ENCODE measurements at regions not wholly inside any gene's neighbourhood (a gene's known extent, or its start where the extent isn't known, plus 50 kb on each side); places are given as distances from the start of the nearest gene placed in this dataset.

DNA sequence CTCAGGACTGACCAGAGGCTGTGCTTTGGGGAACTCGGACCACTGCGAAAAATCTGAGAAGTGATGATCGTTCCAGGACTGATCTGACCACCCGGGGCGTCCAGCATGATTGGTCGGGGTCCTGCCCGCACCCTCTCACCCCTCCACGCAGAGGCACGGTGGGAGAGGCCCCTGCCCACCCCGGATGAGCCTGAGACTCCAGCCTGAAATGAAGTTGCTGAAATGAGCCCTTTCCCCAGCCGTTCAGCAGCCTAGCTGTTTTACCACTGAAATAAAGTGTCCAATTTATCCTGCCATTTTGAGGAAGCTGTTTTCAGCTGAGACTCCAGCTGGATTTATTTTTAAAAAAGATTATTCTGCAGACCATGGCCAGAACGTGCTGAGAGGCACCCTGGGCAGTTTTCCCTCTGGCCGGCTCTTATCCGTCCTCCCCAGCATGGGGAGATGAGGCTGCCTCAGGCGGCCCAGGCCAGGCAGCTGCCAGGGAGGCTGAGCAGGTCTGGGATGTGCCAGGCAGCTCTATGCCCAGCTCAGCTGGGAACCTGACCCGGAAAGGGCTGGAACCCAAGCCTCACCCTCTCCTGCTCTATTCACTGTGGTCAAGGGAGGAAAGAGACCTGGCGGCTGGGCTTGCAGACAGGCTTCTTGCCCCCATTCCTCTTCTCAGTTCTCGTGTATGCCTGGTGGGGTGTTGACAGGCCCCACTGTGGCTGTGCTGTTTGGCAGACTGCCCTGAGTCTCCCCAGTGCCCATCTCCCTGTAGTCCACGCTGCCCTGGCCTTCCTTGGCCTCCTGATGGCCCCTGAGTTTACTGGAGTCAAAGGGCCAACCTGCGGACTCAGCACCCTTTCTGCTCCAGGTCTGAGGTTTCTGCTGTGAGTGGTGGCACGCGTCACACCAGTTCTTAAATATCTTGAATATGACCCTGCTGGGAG lies 161.0 kb upstream of the B3GAT1 start:
- Histone ChIP-seq H3K36me3 (ENCODE audit: control insufficient read depth in 2 of 2, insufficient read depth in 1 of 2, low read length in 2 of 2) (no peaks in the 10 kb centered on the region), H3K27ac (ENCODE audit: extremely low read depth, low read depth, low read length) (no peak overlapping the region), H3K4me1 (ENCODE audit: control insufficient read depth, insufficient read depth, low read length) (no peaks in the 10 kb centered on the region), H3K4me3 (ENCODE audit: low read depth, low read length) (no peak overlapping the region), H3K9me3 (ENCODE audit: control insufficient read depth, insufficient read depth, low read depth, low read length) (no peaks in the 10 kb centered on the region)
- ChIA-PET POLR2A (no interaction called here), CTCF (interaction anchor here (1.0 kb wide), 1 partner anchor 19 kb away, joined by 3 read pairs; no protein-coding TSS in a partner anchor)
- no peak for TF ChIP-seq SETDB1 (IDR thresholded peaks at IDR 0.05; ENCODE audit: insufficient read length, low read length)
- no peak for TF ChIP-seq ZNF239 (tag by site-specific recombination; IDR thresholded peaks at IDR 0.05)
- 0 out of 2 replicates have a peak, but pooled peaks have one; percentile 15 for TF ChIP-seq ZIC2 (tag by site-specific recombination; IDR thresholded peaks at IDR 0.05)
- TF ChIP-seq ZNF664 (tag by site-specific recombination; IDR thresholded peaks at IDR 0.05), result no peak
- no peak for TF ChIP-seq HOXA7 (CRISPR knock-in tag; IDR thresholded peaks at IDR 0.05; ENCODE audit: borderline replicate concordance)

DNA sequence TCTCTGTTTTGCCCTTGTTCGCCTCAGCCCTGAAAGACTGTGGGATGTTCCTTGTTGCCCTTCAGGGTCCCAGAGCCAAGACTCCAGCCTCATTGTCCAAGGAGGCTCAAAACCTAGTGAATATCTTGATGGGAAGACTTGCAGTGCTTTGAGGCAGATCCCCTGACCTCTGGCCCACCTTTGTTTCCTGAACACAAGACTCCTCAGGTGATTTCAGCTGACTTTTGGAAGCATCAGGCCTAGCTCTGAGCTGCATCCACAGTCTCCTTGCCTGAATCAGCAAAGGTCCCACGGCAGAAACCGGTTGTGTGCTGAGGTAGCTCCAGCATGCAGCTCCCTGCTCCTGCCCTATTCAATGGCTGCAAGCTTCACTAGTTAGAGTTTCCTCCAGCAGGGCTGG lies 159.3 kb upstream of the B3GAT1 start:
- no peak overlapping the region for H3K27ac ChIP-seq (ENCODE audit: extremely low read depth, low read depth, low read length)
- no peaks in the 10 kb centered on the region for H3K36me3 ChIP-seq (ENCODE audit: control insufficient read depth in 2 of 2, insufficient read depth in 1 of 2, low read length in 2 of 2)
- no peaks in the 10 kb centered on the region for H3K9me3 ChIP-seq (ENCODE audit: control insufficient read depth, insufficient read depth, low read depth, low read length)
- no peaks in the 10 kb centered on the region for H3K4me1 ChIP-seq (ENCODE audit: control insufficient read depth, insufficient read depth, low read length)
- CTCF ChIA-PET, result interaction anchor here (0.6 kb wide), 1 partner anchor 1560 kb away, joined by 3 read pairs; no protein-coding TSS in a partner anchor
- no peak overlapping the region for H3K4me3 ChIP-seq (ENCODE audit: low read depth, low read length)
- POLR2A ChIA-PET, result no interaction called here
- TF ChIP-seq ZNF2 (tag by site-specific recombination; IDR thresholded peaks at IDR 0.05), result no peak
- no peak for TF ChIP-seq ZNF624 (tag by site-specific recombination; IDR thresholded peaks at IDR 0.05)
- TF ChIP-seq ZNF514 (tag by site-specific recombination; IDR thresholded peaks at IDR 0.05), result no peak
- TF ChIP-seq ZNF10 (tag by site-specific recombination; IDR thresholded peaks at IDR 0.05), result no peak
- TF ChIP-seq ZNF302 (tag by site-specific recombination; IDR thresholded peaks at IDR 0.05; ENCODE audit: low read depth), result no peak
- no peak for TF ChIP-seq ZNF223 (tag by site-specific recombination; IDR thresholded peaks at IDR 0.05)
- no peak for TF ChIP-seq GLIS1 (tag by site-specific recombination; IDR thresholded peaks at IDR 0.05)

DNA sequence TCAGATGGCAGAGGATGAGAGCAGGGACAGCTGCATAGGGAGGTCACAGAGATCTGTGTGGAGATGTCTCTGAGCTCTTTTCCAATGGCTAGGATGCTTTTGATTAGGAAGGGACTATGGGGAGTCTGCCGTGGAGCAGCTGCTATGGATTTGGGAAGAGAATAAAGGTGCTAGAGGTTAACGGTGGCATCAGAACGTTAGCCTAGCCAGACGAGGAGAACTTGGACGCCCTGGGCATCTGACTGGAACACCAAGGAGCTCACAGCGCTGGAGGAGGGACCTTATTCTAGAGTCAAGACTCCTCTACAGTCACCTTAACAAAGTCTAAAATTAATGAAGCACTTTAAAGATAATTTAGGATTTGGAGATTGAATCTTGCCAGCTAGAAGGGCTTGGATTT lies 157.2 kb upstream of the B3GAT1 start:
- Histone ChIP-seq H3K4me3 (ENCODE audit: low read depth, low read length) (no peak overlapping the region), H3K27ac (ENCODE audit: extremely low read depth, low read depth, low read length) (no peak overlapping the region), H3K9me3 (ENCODE audit: control insufficient read depth, insufficient read depth, low read depth, low read length) (no peaks in the 10 kb centered on the region), H3K4me1 (ENCODE audit: control insufficient read depth, insufficient read depth, low read length) (no peaks in the 10 kb centered on the region), H3K36me3 (ENCODE audit: control insufficient read depth in 2 of 2, insufficient read depth in 1 of 2, low read length in 2 of 2) (no peaks in the 10 kb centered on the region)
- CTCF ChIA-PET, result interaction anchor here (1.7 kb wide), 1 partner anchor 10 kb away, joined by 4 read pairs; no protein-coding TSS in a partner anchor
- POLR2A ChIA-PET, result no interaction called here
- no peak for TF ChIP-seq ZNF654 (tag by site-specific recombination; IDR thresholded peaks at IDR 0.05; ENCODE audit: low read depth)
- TF ChIP-seq, protein P1, sequence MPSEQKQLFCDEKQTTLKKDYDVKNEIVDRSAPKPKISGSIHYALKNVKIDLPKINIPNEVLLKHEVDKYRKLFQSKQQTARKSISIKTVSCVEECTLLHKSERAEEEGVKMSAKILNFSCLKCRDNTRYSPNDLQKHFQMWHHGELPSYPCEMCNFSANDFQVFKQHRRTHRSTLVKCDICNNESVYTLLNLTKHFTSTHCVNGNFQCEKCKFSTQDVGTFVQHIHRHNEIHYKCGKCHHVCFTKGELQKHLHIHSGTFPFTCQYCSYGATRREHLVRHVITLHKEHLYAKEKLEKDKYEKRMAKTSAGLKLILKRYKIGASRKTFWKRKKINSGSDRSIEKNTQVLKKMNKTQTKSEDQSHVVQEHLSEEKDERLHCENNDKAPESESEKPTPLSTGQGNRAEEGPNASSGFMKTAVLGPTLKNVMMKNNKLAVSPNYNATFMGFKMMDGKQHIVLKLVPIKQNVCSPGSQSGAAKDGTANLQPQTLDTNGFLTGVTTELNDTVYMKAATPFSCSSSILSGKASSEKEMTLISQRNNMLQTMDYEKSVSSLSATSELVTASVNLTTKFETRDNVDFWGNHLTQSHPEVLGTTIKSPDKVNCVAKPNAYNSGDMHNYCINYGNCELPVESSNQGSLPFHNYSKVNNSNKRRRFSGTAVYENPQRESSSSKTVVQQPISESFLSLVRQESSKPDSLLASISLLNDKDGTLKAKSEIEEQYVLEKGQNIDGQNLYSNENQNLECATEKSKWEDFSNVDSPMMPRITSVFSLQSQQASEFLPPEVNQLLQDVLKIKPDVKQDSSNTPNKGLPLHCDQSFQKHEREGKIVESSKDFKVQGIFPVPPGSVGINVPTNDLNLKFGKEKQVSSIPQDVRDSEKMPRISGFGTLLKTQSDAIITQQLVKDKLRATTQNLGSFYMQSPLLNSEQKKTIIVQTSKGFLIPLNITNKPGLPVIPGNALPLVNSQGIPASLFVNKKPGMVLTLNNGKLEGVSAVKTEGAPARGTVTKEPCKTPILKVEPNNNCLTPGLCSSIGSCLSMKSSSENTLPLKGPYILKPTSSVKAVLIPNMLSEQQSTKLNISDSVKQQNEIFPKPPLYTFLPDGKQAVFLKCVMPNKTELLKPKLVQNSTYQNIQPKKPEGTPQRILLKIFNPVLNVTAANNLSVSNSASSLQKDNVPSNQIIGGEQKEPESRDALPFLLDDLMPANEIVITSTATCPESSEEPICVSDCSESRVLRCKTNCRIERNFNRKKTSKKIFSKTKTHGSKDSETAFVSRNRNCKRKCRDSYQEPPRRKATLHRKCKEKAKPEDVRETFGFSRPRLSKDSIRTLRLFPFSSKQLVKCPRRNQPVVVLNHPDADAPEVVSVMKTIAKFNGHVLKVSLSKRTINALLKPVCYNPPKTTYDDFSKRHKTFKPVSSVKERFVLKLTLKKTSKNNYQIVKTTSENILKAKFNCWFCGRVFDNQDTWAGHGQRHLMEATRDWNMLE (tag by site-specific recombination; conservative IDR thresholded peaks at IDR 0.05; ENCODE audit: low read depth), result no peak
- no peak for TF ChIP-seq ZNF548 (tag by site-specific recombination; IDR thresholded peaks at IDR 0.05)
- TF ChIP-seq FEZF1 (tag by site-specific recombination; IDR thresholded peaks at IDR 0.05), result no peak
- no peak for TF ChIP-seq ZNF707 (tag by site-specific recombination; IDR thresholded peaks at IDR 0.05)
- TF ChIP-seq ZNF184 (tag by site-specific recombination; IDR thresholded peaks at IDR 0.05), result no peak
- TF ChIP-seq, protein P2, sequence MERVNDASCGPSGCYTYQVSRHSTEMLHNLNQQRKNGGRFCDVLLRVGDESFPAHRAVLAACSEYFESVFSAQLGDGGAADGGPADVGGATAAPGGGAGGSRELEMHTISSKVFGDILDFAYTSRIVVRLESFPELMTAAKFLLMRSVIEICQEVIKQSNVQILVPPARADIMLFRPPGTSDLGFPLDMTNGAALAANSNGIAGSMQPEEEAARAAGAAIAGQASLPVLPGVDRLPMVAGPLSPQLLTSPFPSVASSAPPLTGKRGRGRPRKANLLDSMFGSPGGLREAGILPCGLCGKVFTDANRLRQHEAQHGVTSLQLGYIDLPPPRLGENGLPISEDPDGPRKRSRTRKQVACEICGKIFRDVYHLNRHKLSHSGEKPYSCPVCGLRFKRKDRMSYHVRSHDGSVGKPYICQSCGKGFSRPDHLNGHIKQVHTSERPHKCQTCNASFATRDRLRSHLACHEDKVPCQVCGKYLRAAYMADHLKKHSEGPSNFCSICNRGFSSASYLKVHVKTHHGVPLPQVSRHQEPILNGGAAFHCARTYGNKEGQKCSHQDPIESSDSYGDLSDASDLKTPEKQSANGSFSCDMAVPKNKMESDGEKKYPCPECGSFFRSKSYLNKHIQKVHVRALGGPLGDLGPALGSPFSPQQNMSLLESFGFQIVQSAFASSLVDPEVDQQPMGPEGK (tag by site-specific recombination; IDR thresholded peaks at IDR 0.05), result no peak
- TF ChIP-seq TCF7L2 (IDR thresholded peaks at IDR 0.05; ENCODE audit: borderline replicate concordance, low read depth, low read length), result no peak
- TF ChIP-seq GLI4 (tag by site-specific recombination; IDR thresholded peaks at IDR 0.05), result no peak
- TF ChIP-seq ZNF596 (tag by site-specific recombination; IDR thresholded peaks at IDR 0.05), result no peak
- no peak for TF ChIP-seq ZNF2 (tag by site-specific recombination; IDR thresholded peaks at IDR 0.05)
- no peak for TF ChIP-seq REPIN1 (tag by site-specific recombination; IDR thresholded peaks at IDR 0.05; ENCODE audit: low read depth)
- no peak for TF ChIP-seq ZNF175 (tag by site-specific recombination; IDR thresholded peaks at IDR 0.05)
- TF ChIP-seq ZNF624 (tag by site-specific recombination; IDR thresholded peaks at IDR 0.05), result no peak

All from HEK293 (cell line).